ENCODE measurements at regions not wholly inside any gene's neighbourhood (a gene's known extent, or its start where the extent isn't known, plus 50 kb on each side); places are given as distances from the start of the nearest gene placed in this dataset.

- CTCF ChIA-PET (ENCODE audit: partially characterized antibody) = interaction anchor here (0.6 to 3.4 kb wide), 3 partner anchors 8 to 72 kb away, joined by 3 to 13 read pairs (median 5); no protein-coding TSS in a partner anchor
- Histone ChIP-seq H4K5ac (ENCODE audit: insufficient read length, low read depth, low read length) (no peak overlapping the region), H3K56ac (replicated peaks; ENCODE audit: insufficient read length, low read depth, low read length) (no peak overlapping the region), H3K27ac (ENCODE audit: low read depth, low read length) (no peak overlapping the region), H4K8ac (ENCODE audit: extremely low read depth, insufficient read depth, low read length) (no peak overlapping the region), H2BK5ac (ENCODE audit: low read depth, low read length) (no peak overlapping the region), H3K18ac (ENCODE audit: extremely low read depth, low read length) (no peak overlapping the region), H3K36me3 (ENCODE audit: control insufficient read depth in 2 of 4, insufficient read depth in 4 of 4, low read length in 3 of 4) (no peaks in the 10 kb centered on the region), H3K4me1 (replicated peaks in 1 of 4; ENCODE audit: control insufficient read depth in 3 of 4, insufficient read depth in 4 of 4, low read length in 3 of 4) (peaks cover 0 to 7% (median 2%) of the 10 kb centered on the region in 4 experiments; a peak in 3 of 7 replicates), H3K27me3 (replicated peaks in 1 of 4; ENCODE audit: control insufficient read depth in 3 of 4, extremely low read depth in 1 of 4, insufficient read depth in 3 of 4, low read length in 3 of 4) (no peaks in the 10 kb centered on the region), H4K20me1 (replicated peaks in 1 of 2; ENCODE audit: control insufficient read depth in 1 of 2, insufficient read depth in 2 of 2, low read length in 2 of 2) (no peaks in the 10 kb centered on the region), H3K14ac (ENCODE audit: insufficient read length) (no peak overlapping the region), H2BK12ac (ENCODE audit: low read depth, low read length) (no peak overlapping the region), H2AK5ac (ENCODE audit: low read depth, low read length) (no peak overlapping the region), H3K23me2 (ENCODE audit: low read depth, low read length) (no peaks in the 10 kb centered on the region), H3K9me3 (ENCODE audit: insufficient read depth in 2 of 2, low read depth in 1 of 2, low read length in 1 of 2) (no peaks in the 10 kb centered on the region), H3K4me2 (ENCODE audit: insufficient read depth in 1 of 2, low read depth in 2 of 2, low read length in 2 of 2) (no peak overlapping the region), H3K23ac (ENCODE audit: insufficient read length) (no peak overlapping the region), H4K91ac (replicated peaks; ENCODE audit: insufficient read length, low read length) (no peak overlapping the region), H3K79me2 (ENCODE audit: control insufficient read depth in 1 of 2, insufficient read depth in 2 of 2, low read length in 2 of 2) (no peaks in the 10 kb centered on the region), H2BK120ac (replicated peaks; ENCODE audit: low read depth, low read length) (no peak overlapping the region), H2BK20ac (ENCODE audit: low read length) (no peak overlapping the region), H2AFZ (ENCODE audit: low read length) (no peak overlapping the region), H3K4ac (replicated peaks; ENCODE audit: insufficient read length, low read depth, low read length) (no peak overlapping the region), H3K4me3 (ENCODE audit: extremely low read depth in 1 of 4, insufficient read depth in 2 of 4, low read depth in 3 of 4, low read length in 4 of 4) (no peak overlapping the region), H3K9ac (replicated peaks in 1 of 4; ENCODE audit: extremely low read depth in 1 of 4, low read depth in 3 of 4, low read length in 3 of 4) (no peak overlapping the region), H3K79me1 (ENCODE audit: low read depth, low read length) (no peaks in the 10 kb centered on the region), H2BK15ac (ENCODE audit: low read length) (no peak overlapping the region)
- WGBS, 2 experiments (ENCODE audit: extremely low coverage in 1 of 2, insufficient coverage in 1 of 2, insufficient read length in 1 of 2, insufficient replicate concordance in 2 of 2, low coverage in 1 of 2, low lambda C conversion rate in 2 of 2, missing lambda C conversion rate in 1 of 2) = 82% methylated on average over 1 of the region's 1 CpG; no CpG with 5 or more reads in 1 of the 2 experiments
- POLR2A ChIA-PET (ENCODE audit: partially characterized antibody) = interaction anchor here (1.4 kb wide), 1 partner anchor 30 kb away, joined by 3 read pairs; no protein-coding TSS in a partner anchor
- FAIRE-seq = no peak
- no peak for DNase-seq (ENCODE audit: low read depth in 1 of 2, low spot score in 2 of 2)
- TF ChIP-seq CHD2 (IDR thresholded peaks at IDR 0.05; ENCODE audit: low read length) (no peak), EGR1 (IDR thresholded peaks at IDR 0.05; ENCODE audit: borderline replicate concordance, low read depth, low read length) (no peak), NRF1 (IDR thresholded peaks at IDR 0.05; ENCODE audit: low read depth, low read length) (no peak), MAFK (IDR thresholded peaks at IDR 0.05; ENCODE audit: low read depth, low read length) (no peak), ZNF274 (IDR thresholded peaks at IDR 0.05; ENCODE audit: borderline replicate concordance, extremely low read depth, low read length) (no peak), EZH2 (IDR thresholded peaks at IDR 0.05; ENCODE audit: low read depth, low read length, severe bottlenecking) (no peak), RBBP5 (IDR thresholded peaks at IDR 0.05; ENCODE audit: borderline replicate concordance, low read depth, low read length) (no peak), SIRT6 (IDR thresholded peaks at IDR 0.05; ENCODE audit: low read length) (no peak), GABPA (IDR thresholded peaks at IDR 0.05; ENCODE audit: borderline replicate concordance, insufficient read depth, low read length) (no peak), GTF2F1 (IDR thresholded peaks at IDR 0.05; ENCODE audit: borderline replicate concordance, low read depth, low read length) (no peak), BCL11A (IDR thresholded peaks at IDR 0.05; ENCODE audit: low read depth in 2 of 2, low read length in 2 of 2) (no peak), TAF7 (optimal IDR thresholded peaks at IDR 0.05; ENCODE audit: borderline replicate concordance, low read depth, low read length) (no peak), POLR2A (IDR thresholded peaks at IDR 0.05; ENCODE audit: control extremely low read depth in 1 of 2, low read depth in 2 of 2, low read length in 2 of 2) (no peak), SP1 (IDR thresholded peaks at IDR 0.05; ENCODE audit: low read depth, low read length) (no peak), BRCA1 (IDR thresholded peaks at IDR 0.05; ENCODE audit: low read depth, low read length) (no peak), NANOG (IDR thresholded peaks at IDR 0.05; ENCODE audit: insufficient read depth, low read depth, low read length, poor library complexity, severe bottlenecking) (no peak)
Measured at GRCh38 chr9:105954517-105954916, 260.2 kb downstream of the TMEM38B start.

All from H1 (cell line).